Peyer's patch (tissue), 4 donors: ENCODE measurements at regions not wholly inside any gene's neighbourhood (a gene's known extent, or its start where the extent isn't known, plus 50 kb on each side); places are given as distances from the start of the nearest gene placed in this dataset.

Experiments used
- DNase-seq, 3 donors: peaks; one replicate each; pipeline ENCODE4 v3.0.0-alpha.2; 2017 to 2019
- H3K27ac ChIP-seq, 4 donors: fragments of 200-600 bp; sonication (generic); one replicate each; pipeline ENCODE4 v1.5.1; 2016 to 2019
- H3K27me3 ChIP-seq, 2 donors: fragments of 200-600 bp; sonication (generic); one replicate each; pipeline ENCODE4 v1.5.1; 2019
- H3K36me3 ChIP-seq, 3 donors: fragments of 200-600 bp; sonication (generic); one replicate each; pipeline ENCODE4 v1.5.1; 2016 to 2019
- H3K4me1 ChIP-seq, 4 donors: fragments of 200-600 bp; sonication (generic); one replicate each; pipeline ENCODE4 v1.5.1; 2016 to 2019
- H3K4me3 ChIP-seq, 4 donors: fragments of 200-600 bp; sonication (generic); 1 replicate in 3 of 4; 2 replicates in 1 of 4; pipeline ENCODE4 v1.5.1; 2016 to 2019; ENCODE audit warnings: mild to moderate bottlenecking in 1 of 4
- H3K9me3 ChIP-seq, 4 donors: fragments of 200-600 bp; sonication (generic); one replicate each; pipeline ENCODE4 v1.5.1; 2016 to 2019; ENCODE audit warnings: mild to moderate bottlenecking in 1 of 4
- CTCF ChIP-seq, 6 experiments: fragments of 450-650 bp in 4 of 6; fragments of 200-600 bp in 2 of 6; sonication (generic) in 1 of 6; IDR thresholded peaks; one replicate each; pipeline ENCODE4 v1.5.1; 2017 to 2019; ENCODE audit warnings: antibody characterized with exemption in 6 of 6, mild to moderate bottlenecking in 3 of 6, moderate library complexity in 1 of 6
- POLR2A ChIP-seq, 2 donors: fragments of 450-650 bp; IDR thresholded peaks; one replicate each; pipeline ENCODE4 v1.5.1; 2017; ENCODE audit warnings: antibody characterized with exemption in 2 of 2, mild to moderate bottlenecking in 2 of 2, moderate library complexity in 2 of 2

DNA sequence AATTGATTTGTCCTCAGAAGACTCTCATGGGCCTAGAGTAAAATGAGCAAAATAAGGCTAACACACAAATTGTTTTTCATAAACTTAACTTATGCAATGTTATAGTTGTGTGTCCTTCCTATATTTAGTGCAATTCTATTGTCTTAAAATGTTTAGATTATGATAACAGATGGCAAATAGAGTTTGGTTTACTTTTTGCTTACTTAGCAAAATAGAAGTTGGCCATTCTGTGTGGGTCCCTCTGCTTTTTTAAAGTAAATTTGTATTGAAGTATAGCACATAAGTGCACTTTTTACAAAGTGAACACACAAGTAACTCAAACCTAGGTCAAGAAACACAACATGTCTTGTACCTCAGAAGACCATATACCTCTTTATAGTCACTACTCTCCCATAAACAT is 150.6 kb upstream of the RARB start:
- DNase-seq, result no peak
- no peak overlapping the region for H3K4me3 ChIP-seq
- no peaks in the 10 kb centered on the region for H3K36me3 ChIP-seq
- no peaks in the 10 kb centered on the region for H3K4me1 ChIP-seq
- no peak overlapping the region for H3K27ac ChIP-seq
- TF ChIP-seq POLR2A (IDR thresholded peaks at IDR 0.05), result no peak
- TF ChIP-seq CTCF (IDR thresholded peaks at IDR 0.05), result no peak
- H3K9me3 ChIP-seq, result no peaks in the 10 kb centered on the region
- H3K27me3 ChIP-seq, result no peaks in the 10 kb centered on the region

DNA sequence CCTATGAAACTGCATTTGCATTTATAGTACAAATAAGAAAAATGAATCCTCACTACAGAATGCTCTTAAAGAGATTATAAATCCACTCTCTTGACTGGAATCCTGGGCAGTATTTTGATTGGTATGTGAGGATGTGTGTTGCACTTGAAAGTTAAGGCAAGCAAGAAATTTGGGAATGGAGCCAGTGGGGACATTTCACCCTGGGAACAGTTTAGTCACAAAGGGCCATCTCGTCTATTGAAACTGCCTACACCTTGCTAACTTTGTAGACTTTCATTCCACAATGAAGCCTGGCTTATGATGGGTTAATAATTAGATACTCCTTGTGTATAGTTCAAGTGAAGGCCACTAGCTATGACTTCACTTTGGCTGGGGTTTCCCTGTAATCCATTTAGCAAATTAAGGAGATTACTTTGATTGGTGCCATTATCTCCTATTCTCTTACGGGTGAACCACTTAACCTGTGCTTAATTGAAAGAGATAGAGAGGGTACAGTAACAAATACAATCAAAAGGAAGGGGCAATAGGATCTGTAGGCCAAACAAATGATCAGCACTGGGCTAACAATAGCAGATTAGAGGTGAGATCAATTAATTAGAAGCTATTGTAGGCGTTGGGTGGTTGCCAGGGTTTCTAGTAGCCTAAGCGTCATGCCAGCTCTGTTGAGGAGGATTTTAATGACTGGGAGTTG is 146.9 kb upstream of the RARB start:
- Histone ChIP-seq H3K4me3 (no peak overlapping the region), H3K4me1 (no peaks in the 10 kb centered on the region), H3K27me3 (no peaks in the 10 kb centered on the region), H3K9me3 (no peaks in the 10 kb centered on the region), H3K27ac (no peak overlapping the region), H3K36me3 (no peaks in the 10 kb centered on the region)
- no peak for DNase-seq
- TF ChIP-seq POLR2A (IDR thresholded peaks at IDR 0.05), result no peak
- no peak for TF ChIP-seq CTCF (IDR thresholded peaks at IDR 0.05)

- H3K4me3 ChIP-seq, result no peak overlapping the region
- H3K9me3 ChIP-seq, result no peaks in the 10 kb centered on the region
- DNase-seq, result no peak
- H3K27me3 ChIP-seq, result no peaks in the 10 kb centered on the region
- H3K27ac ChIP-seq, result no peak overlapping the region
- H3K36me3 ChIP-seq, result no peaks in the 10 kb centered on the region
- TF ChIP-seq CTCF (IDR thresholded peaks at IDR 0.05), result no peak
- TF ChIP-seq POLR2A (IDR thresholded peaks at IDR 0.05), result no peak
- H3K4me1 ChIP-seq, result no peaks in the 10 kb centered on the region
These were observed 146.3 kb upstream of the RARB start for GRCh38 chr3:25281732-25282126.

DNA sequence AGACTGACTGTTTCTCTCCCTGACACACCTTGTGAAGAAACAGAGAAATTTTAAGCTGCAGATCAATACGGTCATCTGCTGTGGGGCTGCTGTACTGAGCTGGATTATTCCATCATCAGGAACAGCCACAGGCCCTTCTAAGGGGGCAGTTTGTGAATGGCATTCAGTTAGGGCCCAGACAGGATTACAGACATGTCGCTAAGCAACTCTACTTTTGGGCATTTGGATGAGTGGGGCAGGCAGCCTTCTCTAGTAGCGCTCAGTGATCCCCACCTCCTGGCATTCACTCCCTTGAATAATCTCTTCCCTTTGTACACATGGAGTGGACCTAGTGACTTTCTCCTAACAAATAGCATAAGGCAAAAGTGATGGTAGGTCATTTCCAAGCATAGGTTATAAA is 144.4 kb upstream of the RARB start:
- no peaks in the 10 kb centered on the region for H3K9me3 ChIP-seq
- H3K27ac ChIP-seq, result no peak overlapping the region
- TF ChIP-seq CTCF (IDR thresholded peaks at IDR 0.05) (no peak), POLR2A (IDR thresholded peaks at IDR 0.05) (no peak)
- no peak for DNase-seq
- no peaks in the 10 kb centered on the region for H3K36me3 ChIP-seq
- no peaks in the 10 kb centered on the region for H3K27me3 ChIP-seq
- H3K4me3 ChIP-seq, result no peak overlapping the region
- H3K4me1 ChIP-seq, result no peaks in the 10 kb centered on the region

DNA sequence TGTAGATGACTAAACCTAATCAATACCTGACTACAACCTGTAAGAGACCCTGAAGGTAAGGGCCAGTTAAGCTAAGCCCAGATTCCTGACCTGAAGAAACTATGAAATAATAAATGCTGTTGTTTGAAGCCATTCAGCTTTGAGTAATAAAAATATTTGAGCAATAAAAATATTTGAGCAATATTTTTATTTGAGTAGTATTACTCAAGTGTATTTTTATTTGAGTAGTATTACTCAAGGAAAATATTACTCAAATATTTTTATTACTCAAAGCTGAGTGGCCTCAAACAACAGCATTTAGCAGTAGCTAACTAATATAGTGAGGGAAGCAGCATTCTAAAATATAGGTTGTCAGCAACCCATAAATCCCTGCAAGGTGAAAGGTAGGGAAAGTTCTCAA is 143.8 kb upstream of the RARB start:
- no peak overlapping the region for H3K27ac ChIP-seq

More for the DNA sequence above, 143.8 kb upstream of the RARB start:
- Histone ChIP-seq H3K9me3 (no peaks in the 10 kb centered on the region), H3K4me1 (no peaks in the 10 kb centered on the region), H3K36me3 (no peaks in the 10 kb centered on the region), H3K4me3 (no peak overlapping the region), H3K27me3 (no peaks in the 10 kb centered on the region)
- DNase-seq, result no peak
- TF ChIP-seq POLR2A (IDR thresholded peaks at IDR 0.05) (no peak), CTCF (IDR thresholded peaks at IDR 0.05) (no peak)
